Activated T-helper 17 cell treated with anti-CD3 and anti-CD28 coated beads, Interleukin-2, amount 50 U/mL, for 72 hours (primary cell): ENCODE measurements at regions not wholly inside any gene's neighbourhood (a gene's known extent, or its start where the extent isn't known, plus 50 kb on each side); places are given as distances from the start of the nearest gene placed in this dataset.

ENCODE experiments used
- ATAC-seq: fragments of 150-1000 bp; cut with Tn5 transposase; replicated peaks from 2 replicates; pipeline ENCODE4 v1.10.0; 2021; ENCODE audit warnings: mild to moderate bottlenecking, moderate library complexity
- H3K27ac Mint-ChIP-seq: one replicate; pipeline ENCODE4 v1.8.0; 2022; ENCODE audit warnings: mixed read lengths
- H3K27me3 Mint-ChIP-seq: one replicate; pipeline ENCODE4 v1.8.0; 2022; ENCODE audit warnings: mixed read lengths
- H3K36me3 Mint-ChIP-seq: one replicate; pipeline ENCODE4 v1.8.0; 2022; ENCODE audit warnings: low read depth, mild to moderate bottlenecking, mixed read lengths
- H3K4me1 Mint-ChIP-seq: one replicate; pipeline ENCODE4 v1.8.0; 2022; ENCODE audit warnings: mixed read lengths
- H3K4me3 Mint-ChIP-seq: one replicate; pipeline ENCODE4 v1.8.0; 2022; ENCODE audit warnings: mild to moderate bottlenecking, mixed read lengths
- H3K9me3 Mint-ChIP-seq: one replicate; pipeline ENCODE4 v1.8.0; 2022; ENCODE audit warnings: mixed read lengths

- Mint-ChIP-seq H3K9me3 (no peaks in the 10 kb centered on the region), H3K36me3 (no peaks in the 10 kb centered on the region), H3K4me3 (no peak overlapping the region), H3K27me3 (peaks cover 6% of the 10 kb centered on the region), H3K27ac (no peak overlapping the region), H3K4me1 (no peaks in the 10 kb centered on the region)
- no peak for ATAC-seq
Observed at GRCh38 chr19:29420482-29421195, 105.2 kb upstream of the VSTM2B start.

DNA sequence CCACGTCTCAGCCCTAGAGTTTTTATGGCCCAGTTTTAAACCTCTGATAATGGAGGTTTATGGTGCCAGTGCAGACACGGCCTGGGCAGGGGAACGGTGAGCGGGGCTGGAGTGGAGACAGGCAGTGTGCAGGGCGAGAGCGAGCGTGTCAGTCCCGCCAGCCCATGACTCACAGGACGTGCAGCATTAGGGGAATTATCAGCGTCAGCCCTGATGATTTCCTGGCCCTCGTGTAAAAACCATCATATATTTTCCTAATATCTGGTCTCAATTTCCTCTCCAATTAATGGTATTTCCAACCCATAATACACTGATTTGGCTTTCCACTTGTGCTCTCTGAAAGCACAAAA, 104.6 kb upstream of the VSTM2B start:
- no peak for ATAC-seq
- no peaks in the 10 kb centered on the region for H3K36me3 Mint-ChIP-seq
- H3K4me1 Mint-ChIP-seq = no peaks in the 10 kb centered on the region
- no peak overlapping the region for H3K27ac Mint-ChIP-seq
- peaks cover 7% of the 10 kb centered on the region for H3K27me3 Mint-ChIP-seq
- H3K4me3 Mint-ChIP-seq = no peak overlapping the region
- H3K9me3 Mint-ChIP-seq = no peaks in the 10 kb centered on the region

- no peak for ATAC-seq
- H3K27me3 Mint-ChIP-seq = peaks cover 11% of the 10 kb centered on the region
- no peaks in the 10 kb centered on the region for H3K4me1 Mint-ChIP-seq
Observed at GRCh38 chr19:29422047-29422446, 103.7 kb upstream of the VSTM2B start.

DNA sequence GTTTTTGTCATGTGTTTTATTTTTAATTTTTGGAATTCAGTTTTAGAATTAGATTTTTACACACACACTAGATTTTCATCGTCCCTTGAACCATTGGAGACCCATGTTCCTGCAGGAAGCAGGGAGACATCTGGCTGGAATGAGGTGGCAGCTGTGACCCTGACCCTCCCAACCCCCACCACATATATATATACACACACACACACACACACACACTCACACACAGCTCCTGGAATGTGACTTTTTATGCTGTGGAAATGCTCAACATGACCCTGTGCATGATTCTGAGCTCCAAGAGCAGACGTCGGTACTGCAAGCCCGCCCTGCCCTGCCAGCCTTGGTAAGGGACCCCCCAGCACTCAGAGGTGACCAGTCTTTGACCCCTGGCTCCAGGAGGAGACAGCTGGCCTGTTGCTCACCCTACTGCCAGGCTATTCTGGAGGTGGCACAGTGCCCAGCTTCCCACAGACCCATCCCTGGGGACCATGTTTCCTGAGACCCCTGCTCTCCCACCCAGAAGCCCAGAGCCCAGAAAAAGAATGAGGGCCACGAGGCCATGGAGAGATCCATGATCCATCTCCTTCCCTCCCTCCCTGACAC, 103.2 kb upstream of the VSTM2B start:
- H3K9me3 Mint-ChIP-seq = no peaks in the 10 kb centered on the region
- H3K4me1 Mint-ChIP-seq = no peaks in the 10 kb centered on the region
- no peak overlapping the region for H3K27ac Mint-ChIP-seq
- no peak for ATAC-seq
- no peak overlapping the region for H3K4me3 Mint-ChIP-seq
- H3K27me3 Mint-ChIP-seq = peaks cover 14% of the 10 kb centered on the region
- H3K36me3 Mint-ChIP-seq = no peaks in the 10 kb centered on the region

More at GRCh38 chr19:29422047-29422446, 103.7 kb upstream of the VSTM2B start:
- Mint-ChIP-seq H3K36me3 (no peaks in the 10 kb centered on the region), H3K9me3 (no peaks in the 10 kb centered on the region), H3K4me3 (no peak overlapping the region), H3K27ac (no peak overlapping the region)

GRCh38 chr19:29428071-29428470, 97.7 kb upstream of the VSTM2B start:
- Mint-ChIP-seq H3K27me3 (peaks cover 14% of the 10 kb centered on the region), H3K27ac (no peak overlapping the region), H3K9me3 (no peaks in the 10 kb centered on the region), H3K36me3 (no peaks in the 10 kb centered on the region), H3K4me1 (no peaks in the 10 kb centered on the region), H3K4me3 (no peak overlapping the region)
- no peak for ATAC-seq

DNA sequence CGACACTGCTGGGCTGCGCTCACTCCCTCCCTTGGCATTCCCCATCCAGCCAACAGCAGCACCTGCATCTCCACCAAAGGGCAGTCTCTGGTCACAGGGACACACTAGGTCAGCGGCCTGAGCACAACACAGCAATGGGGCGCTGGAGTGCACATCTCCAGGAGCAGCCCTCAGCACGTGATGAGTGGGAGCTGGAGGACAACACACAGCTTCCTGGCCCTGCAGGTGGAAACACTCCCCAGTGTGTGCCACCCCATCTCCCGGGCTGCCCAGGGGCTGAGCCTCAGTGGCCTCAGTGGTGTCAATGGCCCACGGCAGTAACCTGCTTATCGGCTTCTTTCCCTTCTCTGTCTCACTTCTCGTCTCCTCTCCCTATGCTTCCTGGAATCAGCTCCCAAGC, 96.8 kb upstream of the VSTM2B start:
- no peaks in the 10 kb centered on the region for H3K36me3 Mint-ChIP-seq

GRCh38 chr19:29429581-29429980, 96.2 kb upstream of the VSTM2B start:
- ATAC-seq = no peak
- H3K9me3 Mint-ChIP-seq = no peaks in the 10 kb centered on the region
- H3K27me3 Mint-ChIP-seq = peaks cover 18% of the 10 kb centered on the region
- H3K27ac Mint-ChIP-seq = no peak overlapping the region
- no peaks in the 10 kb centered on the region for H3K4me1 Mint-ChIP-seq
- no peaks in the 10 kb centered on the region for H3K36me3 Mint-ChIP-seq
- no peak overlapping the region for H3K4me3 Mint-ChIP-seq

More for the DNA sequence above, 96.8 kb upstream of the VSTM2B start:
- H3K27ac Mint-ChIP-seq = no peak overlapping the region
- no peak for ATAC-seq
- peaks cover 14% of the 10 kb centered on the region for H3K27me3 Mint-ChIP-seq
- H3K9me3 Mint-ChIP-seq = no peaks in the 10 kb centered on the region
- H3K4me1 Mint-ChIP-seq = no peaks in the 10 kb centered on the region
- H3K4me3 Mint-ChIP-seq = no peak overlapping the region

GRCh38 chr19:29431332-29431731, 94.5 kb upstream of the VSTM2B start:
- Mint-ChIP-seq H3K4me3 (no peak overlapping the region), H3K27ac (no peak overlapping the region), H3K27me3 (peaks cover 10% of the 10 kb centered on the region), H3K9me3 (peaks cover 4% of the 10 kb centered on the region), H3K36me3 (no peaks in the 10 kb centered on the region), H3K4me1 (no peaks in the 10 kb centered on the region)
- ATAC-seq = no peak

DNA sequence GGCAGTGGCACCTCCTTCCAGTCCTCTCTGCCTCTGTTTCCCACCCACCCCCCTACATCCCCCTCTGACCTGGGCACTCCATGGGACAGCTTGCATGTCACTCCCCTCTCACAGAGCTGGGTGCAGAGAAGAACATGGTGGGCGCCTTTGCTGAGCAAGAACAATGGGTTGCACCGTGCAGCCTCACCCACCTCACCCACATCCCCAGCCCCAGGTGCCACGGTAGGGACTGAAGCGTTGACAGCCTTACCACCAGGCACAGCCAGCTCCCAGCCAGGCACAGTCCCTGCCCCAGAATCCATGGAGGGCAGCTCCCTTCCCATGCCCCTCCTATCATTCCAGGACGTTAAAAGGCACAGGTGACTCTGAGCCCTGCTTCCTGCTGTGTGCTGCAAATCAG, 93.1 kb upstream of the VSTM2B start:
- H3K27ac Mint-ChIP-seq = no peak overlapping the region
- ATAC-seq = no peak
- H3K36me3 Mint-ChIP-seq = no peaks in the 10 kb centered on the region
- peaks cover 5% of the 10 kb centered on the region for H3K27me3 Mint-ChIP-seq
- H3K4me1 Mint-ChIP-seq = no peaks in the 10 kb centered on the region
- H3K9me3 Mint-ChIP-seq = peaks cover 4% of the 10 kb centered on the region
- H3K4me3 Mint-ChIP-seq = no peak overlapping the region

DNA sequence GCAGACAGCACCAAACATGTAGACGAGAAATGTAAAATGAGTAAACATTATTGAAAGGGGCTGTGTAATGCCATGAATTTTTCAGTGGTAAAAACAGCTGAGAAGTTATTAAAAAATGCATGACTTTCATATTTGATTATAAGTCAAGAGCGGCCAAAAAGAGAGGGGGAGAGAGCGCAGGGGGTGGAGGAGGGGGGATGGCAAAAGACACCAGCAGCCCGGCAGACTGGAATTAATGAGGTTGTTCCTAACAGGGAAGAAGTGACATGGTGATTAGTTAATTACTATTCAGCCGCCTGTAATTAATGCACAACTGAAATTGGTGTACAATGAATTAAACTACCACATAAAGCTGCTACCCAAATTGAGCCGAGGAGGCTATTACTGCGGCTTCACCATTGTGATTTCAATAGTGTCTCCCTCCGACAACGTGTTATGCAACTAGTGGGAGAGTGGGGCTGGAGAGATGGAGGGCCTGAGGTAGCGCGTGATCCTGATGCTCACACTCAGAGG, 89.1 kb upstream of the VSTM2B start:
- Mint-ChIP-seq H3K27me3 (peaks cover 7% of the 10 kb centered on the region), H3K4me1 (no peaks in the 10 kb centered on the region), H3K4me3 (no peak overlapping the region), H3K36me3 (no peaks in the 10 kb centered on the region), H3K9me3 (peaks cover 4% of the 10 kb centered on the region), H3K27ac (no peak overlapping the region)
- no peak for ATAC-seq

GRCh38 chr19:29439021-29439420, 86.8 kb upstream of the VSTM2B start:
- no peaks in the 10 kb centered on the region for H3K36me3 Mint-ChIP-seq
- no peak for ATAC-seq
- H3K27me3 Mint-ChIP-seq = peaks cover 6% of the 10 kb centered on the region
- no peak overlapping the region for H3K27ac Mint-ChIP-seq
- peaks cover 4% of the 10 kb centered on the region for H3K9me3 Mint-ChIP-seq
- H3K4me3 Mint-ChIP-seq = no peak overlapping the region
- no peaks in the 10 kb centered on the region for H3K4me1 Mint-ChIP-seq

DNA sequence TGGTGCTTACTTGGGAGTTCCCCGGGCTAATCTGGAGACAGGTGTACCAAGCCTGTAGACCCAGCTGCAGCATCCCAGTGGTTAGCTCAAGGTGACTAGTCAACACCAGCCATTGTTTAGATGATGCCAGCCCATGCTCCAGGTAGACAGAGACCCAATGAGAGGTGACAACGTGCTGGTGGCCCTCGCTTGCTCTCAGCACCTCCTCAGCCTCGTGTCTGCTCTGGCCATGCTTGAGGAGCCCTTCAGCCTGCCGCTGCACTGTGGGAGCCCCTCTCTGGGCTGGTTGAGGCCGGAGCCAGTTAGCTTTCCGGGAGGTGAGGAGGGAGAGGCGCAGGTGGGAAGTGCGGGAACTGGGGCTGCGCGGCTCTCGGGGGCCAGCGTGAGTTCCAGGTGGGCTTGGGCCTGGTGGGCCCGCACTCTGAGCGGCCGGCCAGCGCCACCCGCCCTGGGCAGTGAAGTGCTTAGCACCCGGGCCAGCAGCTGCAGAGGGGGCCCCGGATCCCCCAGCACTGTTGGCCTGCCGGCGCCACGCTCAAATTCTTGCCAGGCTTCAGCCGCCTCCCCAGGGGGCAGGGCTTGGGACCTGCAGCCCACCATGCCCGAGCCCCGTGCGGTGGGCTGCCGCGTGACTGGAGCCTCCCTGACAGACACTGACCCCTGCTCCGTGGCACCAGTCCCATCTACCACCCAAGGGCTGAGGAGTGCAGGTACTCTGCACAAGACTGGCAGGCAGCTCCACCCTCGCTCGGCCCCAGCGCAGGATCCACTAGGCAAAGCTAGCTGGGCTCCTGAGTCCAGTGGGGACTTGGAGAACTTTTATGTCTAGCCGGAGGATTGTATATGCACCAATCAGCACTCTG, 85.9 kb upstream of the VSTM2B start:
- Mint-ChIP-seq H3K9me3 (peaks cover 9% of the 10 kb centered on the region), H3K4me3 (no peak overlapping the region), H3K27me3 (peaks cover 3% of the 10 kb centered on the region), H3K36me3 (no peaks in the 10 kb centered on the region), H3K27ac (no peak overlapping the region), H3K4me1 (no peaks in the 10 kb centered on the region)
- ATAC-seq = no peak

DNA sequence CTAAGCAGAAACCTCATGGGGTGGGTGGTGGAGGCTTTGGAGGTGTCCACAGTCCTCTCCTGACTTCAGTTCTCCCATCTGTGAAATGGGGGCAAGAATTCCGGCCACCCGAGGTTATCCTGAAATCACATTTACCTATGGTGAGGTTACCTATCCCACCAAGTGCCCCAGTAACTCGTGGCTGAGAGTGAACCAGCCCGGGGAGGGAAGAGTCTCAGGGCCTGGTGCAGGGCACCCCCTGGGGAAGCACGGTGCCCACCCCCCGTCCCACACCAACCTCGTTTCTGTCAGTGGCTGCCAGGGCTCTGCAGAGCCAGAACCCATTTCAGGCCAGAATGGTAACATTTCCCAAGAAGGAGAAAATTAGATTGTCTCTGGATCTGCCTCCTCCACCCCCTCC, 83.7 kb upstream of the VSTM2B start:
- peaks cover 5% of the 10 kb centered on the region for H3K9me3 Mint-ChIP-seq
- no peaks in the 10 kb centered on the region for H3K4me1 Mint-ChIP-seq
- peaks cover 12% of the 10 kb centered on the region for H3K27me3 Mint-ChIP-seq
- no peak overlapping the region for H3K4me3 Mint-ChIP-seq
- ATAC-seq = no peak
- H3K36me3 Mint-ChIP-seq = no peaks in the 10 kb centered on the region
- no peak overlapping the region for H3K27ac Mint-ChIP-seq

DNA sequence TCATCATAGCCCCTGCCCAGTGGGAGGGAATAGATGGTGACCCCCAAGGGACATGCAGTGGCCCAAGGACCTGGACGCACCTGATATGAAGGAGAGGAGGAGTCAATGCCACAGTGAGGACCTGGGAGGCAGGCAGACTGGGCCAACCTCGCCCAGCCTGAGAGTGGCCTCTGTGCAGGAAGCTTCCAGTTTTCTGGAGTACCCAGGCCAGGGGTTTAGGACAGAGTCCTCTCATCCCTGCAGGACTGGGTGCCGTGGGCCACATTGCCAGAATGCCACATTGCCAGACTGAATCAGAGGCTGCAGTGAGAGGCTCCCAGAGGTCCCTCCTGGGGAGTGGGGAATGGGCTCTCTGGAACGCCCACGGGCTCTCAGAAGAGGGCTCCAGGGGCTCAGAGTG, 82.9 kb upstream of the VSTM2B start:
- H3K9me3 Mint-ChIP-seq = peaks cover 5% of the 10 kb centered on the region
- H3K27me3 Mint-ChIP-seq = peaks cover 9% of the 10 kb centered on the region
- ATAC-seq = no peak
- H3K4me1 Mint-ChIP-seq = no peaks in the 10 kb centered on the region
- no peak overlapping the region for H3K4me3 Mint-ChIP-seq
- H3K36me3 Mint-ChIP-seq = no peaks in the 10 kb centered on the region
- H3K27ac Mint-ChIP-seq = no peak overlapping the region

DNA sequence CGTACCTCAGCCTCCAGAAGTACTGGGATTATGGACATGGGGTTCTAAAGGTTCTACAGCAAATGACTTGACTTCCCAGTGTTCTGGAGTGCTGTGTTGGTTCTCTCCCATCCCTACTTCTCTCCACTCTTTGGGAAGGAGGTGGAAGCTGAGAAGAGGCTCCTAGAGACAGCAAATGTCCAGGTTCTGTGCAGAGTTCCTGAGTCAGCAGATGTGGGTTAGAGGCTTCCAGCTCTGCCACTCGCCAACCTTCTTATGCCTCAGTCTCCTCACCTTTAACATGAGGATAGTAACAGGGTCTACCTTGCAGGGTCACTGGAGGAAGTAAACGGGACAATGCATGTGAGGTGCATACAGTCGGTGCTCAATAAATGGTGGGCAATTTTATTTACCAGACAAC, 80.5 kb upstream of the VSTM2B start:
- no peak overlapping the region for H3K4me3 Mint-ChIP-seq
- peaks cover 17% of the 10 kb centered on the region for H3K27me3 Mint-ChIP-seq
- ATAC-seq = no peak
- H3K36me3 Mint-ChIP-seq = no peaks in the 10 kb centered on the region
- H3K4me1 Mint-ChIP-seq = no peaks in the 10 kb centered on the region
- H3K9me3 Mint-ChIP-seq = peaks cover 5% of the 10 kb centered on the region
- H3K27ac Mint-ChIP-seq = no peak overlapping the region
